NT2/D1 (cell line): ENCODE measurements at regions not wholly inside any gene's neighbourhood (a gene's known extent, or its start where the extent isn't known, plus 50 kb on each side); places are given as distances from the start of the nearest gene placed in this dataset.

Experiments used
- SUZ12 ChIP-seq: IDR thresholded peaks from 2 replicates; pipeline ENCODE4 v1.6.1; 2011; ENCODE audit not compliant: insufficient read length, insufficient read depth; ENCODE audit errors: extremely low read depth
- ZNF274 ChIP-seq: IDR thresholded peaks from 2 replicates; pipeline ENCODE4 v1.6.1; 2011; ENCODE audit warnings: mild to moderate bottlenecking, low read depth, low read length

GRCh38 chr18:60596928-60597327 is 224.4 kb upstream of the MC4R start:
- TF ChIP-seq ZNF274, result no peak
- TF ChIP-seq SUZ12, result no peak
